GM12891 (cell line): ENCODE measurements at regions not wholly inside any gene's neighbourhood (a gene's known extent, or its start where the extent isn't known, plus 50 kb on each side); places are given as distances from the start of the nearest gene placed in this dataset.

Experiments
- SPI1 ChIP-seq: IDR thresholded peaks from 2 replicates; pipeline ENCODE4 v1.6.1; 2011; ENCODE audit warnings: low read depth, low read length, control low read depth
- TAF1 ChIP-seq: IDR thresholded peaks from 2 replicates; pipeline ENCODE4 v1.6.1; 2011; ENCODE audit warnings: low read depth, low read length, control low read depth

DNA sequence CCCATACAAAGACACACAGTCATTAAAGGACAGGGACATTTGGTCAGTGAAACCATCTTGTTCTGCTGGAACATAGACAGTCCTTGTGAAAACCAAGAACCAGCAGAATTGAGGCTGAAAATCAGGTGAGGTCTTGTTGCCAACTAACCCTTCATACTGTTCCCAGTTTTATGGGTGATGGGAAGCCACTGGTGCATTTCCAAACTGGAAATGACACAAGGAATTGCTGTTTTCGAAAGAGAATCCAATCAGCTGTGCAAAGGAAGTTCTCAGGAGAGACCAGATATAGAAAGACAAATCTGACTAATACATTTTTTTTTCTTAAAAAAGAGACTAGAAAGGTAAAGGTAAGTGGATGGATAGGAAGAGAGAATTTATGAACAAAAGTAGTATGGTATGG is 948.2 kb downstream of the TSN start:
- no peak for TF ChIP-seq TAF1
- no peak for TF ChIP-seq SPI1
